ENCODE measurements at regions not wholly inside any gene's neighbourhood (a gene's known extent, or its start where the extent isn't known, plus 50 kb on each side); places are given as distances from the start of the nearest gene placed in this dataset.
A peak's percentile ranks its signal among the peaks of the same experiment; 100 is the strongest.

DNA sequence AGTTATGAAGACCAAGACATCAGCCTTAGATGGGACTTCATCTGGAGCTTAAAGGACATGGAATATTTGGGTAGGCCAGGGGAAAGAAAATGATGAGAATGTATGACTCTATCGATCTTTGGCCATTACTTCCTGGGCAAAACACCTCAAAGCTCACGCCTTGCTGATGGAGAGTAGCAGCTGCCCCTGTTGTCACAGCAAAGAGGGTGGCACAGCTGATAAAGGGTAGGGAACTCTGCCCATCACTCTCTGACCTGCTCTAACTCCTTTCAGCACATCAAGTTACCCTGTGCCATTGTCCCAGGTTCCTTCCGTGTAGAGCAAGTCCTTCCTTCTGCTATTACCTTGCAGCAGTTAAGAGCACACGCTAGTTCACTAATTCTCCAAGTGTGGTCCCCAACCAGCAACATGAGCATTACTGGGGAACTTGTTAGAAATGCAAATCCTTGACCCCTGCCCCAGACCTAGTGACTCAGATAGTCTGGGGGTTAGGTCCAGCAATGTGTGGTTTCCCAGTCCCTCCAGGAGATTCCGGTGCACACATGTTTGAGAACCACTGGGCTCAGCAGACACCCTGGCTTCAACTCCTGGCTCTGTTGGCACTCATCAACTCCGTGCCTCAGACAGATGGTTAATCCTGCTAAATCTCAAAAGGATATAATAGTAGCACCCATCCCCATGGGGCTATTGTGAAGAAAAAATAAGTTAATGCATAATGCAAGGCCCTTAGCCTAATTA is 93.7 kb upstream of the EEA1 start:
- Mint-ChIP-seq H3K36me3 (peaks cover 2% of the 10 kb centered on the region), H3K4me1 (peaks cover 0 to 3% (median 0%) of the 10 kb centered on the region in 3 donors), H3K27me3 (no peaks in the 10 kb centered on the region), H3K4me3 (no peak overlapping the region), H3K9me3 (no peaks in the 10 kb centered on the region), H3K27ac (no peak overlapping the region)

DNA sequence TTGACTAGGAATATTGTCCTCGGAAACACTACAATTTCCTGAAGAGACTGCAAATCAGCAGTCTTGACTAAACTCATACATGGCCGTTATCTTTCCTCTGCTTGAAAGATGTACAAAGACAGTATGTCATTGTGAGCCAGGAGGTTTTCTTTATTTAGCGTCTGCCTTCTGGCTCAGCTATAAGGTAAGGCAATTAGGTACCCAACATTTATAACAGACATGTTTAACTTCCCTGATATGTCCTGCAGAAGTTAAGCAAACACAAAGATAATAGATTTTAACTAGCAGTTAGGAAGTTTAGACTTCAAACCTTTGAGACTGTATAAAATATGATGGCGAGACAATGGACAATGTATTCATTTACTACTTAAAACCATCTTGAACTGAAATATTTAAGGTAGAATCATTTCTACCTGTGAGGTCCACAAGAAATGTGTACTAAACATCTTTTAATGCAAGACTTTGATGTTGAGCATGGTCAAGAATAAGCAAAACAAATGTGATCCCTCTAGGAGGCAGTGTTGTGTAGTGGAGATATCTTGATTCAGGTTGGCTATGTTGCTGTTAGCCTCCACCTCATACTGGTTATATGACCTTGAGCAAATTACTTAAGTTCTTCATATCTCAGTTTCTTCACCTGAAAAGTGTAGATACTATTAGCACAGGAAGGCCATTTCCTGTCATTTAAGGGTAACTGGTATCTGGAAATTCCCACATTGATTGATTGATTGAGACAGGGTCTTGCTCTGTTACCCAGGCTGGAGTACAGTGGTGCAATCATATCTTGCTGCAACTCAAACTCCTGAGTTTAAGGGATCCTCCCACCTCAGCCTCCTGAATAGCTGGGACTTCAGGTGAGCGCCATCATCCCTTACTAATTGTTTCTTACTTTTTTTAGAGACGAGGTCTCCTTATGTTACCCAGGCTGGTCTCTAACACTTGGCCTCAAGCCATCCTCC is 96.3 kb upstream of the EEA1 start:
- H3K27ac Mint-ChIP-seq = no peak overlapping the region
- H3K27me3 Mint-ChIP-seq = no peaks in the 10 kb centered on the region
- H3K4me3 Mint-ChIP-seq = no peak overlapping the region
- H3K36me3 Mint-ChIP-seq = no peaks in the 10 kb centered on the region
- H3K4me1 Mint-ChIP-seq = peaks cover 0 to 3% (median 0%) of the 10 kb centered on the region in 3 donors
- no peaks in the 10 kb centered on the region for H3K9me3 Mint-ChIP-seq

DNA sequence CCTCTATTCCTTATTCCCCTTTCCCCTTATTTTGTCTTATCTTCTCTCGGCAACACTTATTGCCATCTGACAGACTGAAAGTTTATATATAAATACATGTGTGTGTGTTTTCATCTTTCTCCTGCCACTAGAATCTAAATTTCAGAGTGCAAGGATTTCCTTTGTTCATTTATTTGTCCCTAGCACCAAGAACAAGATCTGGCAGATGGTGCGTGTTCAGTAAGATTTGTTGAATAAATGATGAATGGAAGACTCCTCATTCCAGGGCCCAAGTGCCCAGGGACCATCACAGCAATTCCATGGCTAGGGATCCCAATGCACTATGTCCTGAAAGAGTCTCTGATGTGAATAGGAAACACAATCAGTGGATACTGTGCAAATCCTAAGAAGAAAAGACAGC is 97.9 kb upstream of the EEA1 start:
- Mint-ChIP-seq H3K4me3 (no peak overlapping the region), H3K36me3 (no peaks in the 10 kb centered on the region), H3K4me1 (peaks cover 0 to 3% (median 0%) of the 10 kb centered on the region in 3 donors), H3K9me3 (peaks cover 0 to 1% (median 0%) of the 10 kb centered on the region in 3 donors), H3K27ac (no peak overlapping the region), H3K27me3 (no peaks in the 10 kb centered on the region)

DNA sequence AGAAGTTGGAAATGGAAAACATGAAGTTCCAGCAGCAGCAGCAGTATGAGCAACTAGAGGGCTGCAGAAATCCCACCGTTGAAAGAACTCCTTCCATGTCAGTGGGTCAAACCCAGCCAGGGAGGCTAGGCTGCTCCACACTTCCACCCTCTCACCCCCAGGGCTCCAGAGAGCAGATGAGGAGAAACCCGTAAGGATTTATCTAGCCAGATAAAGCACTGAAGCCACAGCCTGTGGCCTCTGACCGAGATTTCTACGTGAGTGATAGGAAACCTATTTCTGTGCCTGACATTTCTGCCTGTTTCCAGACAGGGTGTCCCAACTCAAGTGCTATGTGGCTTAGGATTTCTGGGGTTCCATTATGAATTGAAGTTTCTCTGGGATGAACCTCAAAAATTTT is 100.0 kb upstream of the EEA1 start:
- H3K9me3 Mint-ChIP-seq = peaks cover 0 to 1% (median 0%) of the 10 kb centered on the region in 3 donors

DNA sequence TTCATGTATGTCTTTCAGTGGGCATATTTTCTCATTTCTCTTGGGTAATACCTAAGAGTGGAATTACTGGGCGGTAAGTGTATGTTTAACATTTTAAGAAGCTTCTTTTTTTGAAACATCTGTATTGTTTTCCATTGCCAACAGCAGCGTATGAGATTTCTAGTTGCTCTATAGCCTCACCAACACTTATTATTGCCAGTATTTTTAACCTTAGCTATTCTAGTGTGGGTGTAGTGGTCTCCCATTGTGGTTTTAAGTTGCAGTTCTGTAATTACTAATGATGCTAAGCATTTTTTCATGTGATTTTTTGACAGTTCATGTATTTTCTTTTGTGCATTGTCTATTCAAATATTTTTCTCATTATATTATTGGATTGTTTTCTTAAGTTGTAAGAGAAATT is 101.9 kb upstream of the EEA1 start:
- no peak overlapping the region for H3K4me3 Mint-ChIP-seq
- H3K27me3 Mint-ChIP-seq = no peaks in the 10 kb centered on the region
- H3K4me1 Mint-ChIP-seq = no peaks in the 10 kb centered on the region
- no peaks in the 10 kb centered on the region for H3K36me3 Mint-ChIP-seq
- peaks cover 0 to 1% (median 0%) of the 10 kb centered on the region in 3 donors for H3K9me3 Mint-ChIP-seq
- no peak overlapping the region for H3K27ac Mint-ChIP-seq

More for the DNA sequence above, 100.0 kb upstream of the EEA1 start:
- Mint-ChIP-seq H3K27me3 (no peaks in the 10 kb centered on the region), H3K27ac (no peak overlapping the region), H3K36me3 (no peaks in the 10 kb centered on the region), H3K4me3 (no peak overlapping the region), H3K4me1 (peaks cover 0 to 3% (median 0%) of the 10 kb centered on the region in 3 donors)

DNA sequence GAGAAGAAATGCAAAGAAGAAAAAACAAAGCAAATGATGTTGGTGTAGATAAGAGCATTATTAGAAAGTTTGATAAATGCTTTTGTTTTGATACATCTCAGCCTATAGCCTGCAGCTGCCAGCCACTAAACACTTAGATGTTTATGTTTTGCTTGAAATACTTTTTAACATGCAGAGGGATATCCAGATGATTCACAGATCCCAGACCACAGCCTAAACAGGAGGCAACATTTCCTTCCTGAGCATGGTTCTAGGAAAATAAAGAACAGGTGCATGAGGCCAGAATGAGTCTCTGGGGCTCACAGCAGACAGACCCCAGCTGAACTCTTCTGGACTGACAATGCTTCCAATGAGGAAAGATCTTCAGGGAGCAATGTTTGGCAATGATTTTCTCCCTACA is 103.7 kb upstream of the EEA1 start:
- Mint-ChIP-seq H3K4me1 (no peaks in the 10 kb centered on the region), H3K36me3 (no peaks in the 10 kb centered on the region), H3K27me3 (no peaks in the 10 kb centered on the region), H3K4me3 (no peak overlapping the region), H3K27ac (no peak overlapping the region), H3K9me3 (peaks cover 0 to 1% (median 0%) of the 10 kb centered on the region in 3 donors)

DNA sequence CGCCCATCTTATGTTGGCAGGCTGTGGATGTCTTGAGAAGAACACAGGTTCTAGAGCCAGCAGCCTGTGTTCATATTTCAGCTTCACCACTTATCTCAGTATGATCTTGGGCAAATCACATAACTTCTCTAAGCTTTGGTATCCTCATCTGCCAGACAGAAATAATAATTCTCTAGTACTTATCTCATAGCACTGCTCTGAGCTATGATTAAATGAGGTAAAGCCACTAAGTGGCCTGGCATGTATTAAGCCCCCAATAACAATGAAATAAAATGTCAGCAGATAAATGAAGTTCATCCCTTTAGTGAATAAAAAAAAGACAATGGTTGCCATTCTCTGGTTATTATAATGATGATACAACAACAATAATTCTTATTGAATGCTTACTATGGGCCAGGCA is 104.9 kb upstream of the EEA1 start:
- Mint-ChIP-seq H3K27ac (no peak overlapping the region), H3K9me3 (peaks cover 0 to 1% (median 0%) of the 10 kb centered on the region in 3 donors), H3K4me3 (no peak overlapping the region), H3K27me3 (no peaks in the 10 kb centered on the region), H3K4me1 (no peaks in the 10 kb centered on the region), H3K36me3 (no peaks in the 10 kb centered on the region)

DNA sequence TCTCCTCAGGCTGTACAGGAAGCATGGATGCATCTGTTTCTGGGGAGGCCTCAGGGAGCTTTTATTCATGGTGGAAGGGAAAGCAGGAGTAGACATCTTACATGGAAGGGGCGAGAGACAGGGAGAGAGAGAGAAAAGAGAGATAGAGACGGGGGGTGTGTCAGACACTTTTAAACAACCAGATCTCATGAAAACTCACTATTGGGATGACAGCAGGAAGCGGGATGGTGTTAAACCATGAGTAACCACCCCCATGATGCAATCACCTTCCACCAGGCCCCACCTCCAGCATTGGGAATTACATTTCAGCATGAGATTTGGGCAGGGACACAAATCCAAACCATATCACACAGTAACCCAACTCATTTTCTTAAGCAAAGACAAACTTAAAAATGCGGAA is 110.0 kb upstream of the EEA1 start:
- Mint-ChIP-seq H3K4me3 (no peak overlapping the region), H3K27ac (no peak overlapping the region), H3K4me1 (peaks cover 0 to 3% (median 0%) of the 10 kb centered on the region in 3 donors), H3K9me3 (no peaks in the 10 kb centered on the region), H3K27me3 (no peaks in the 10 kb centered on the region), H3K36me3 (peaks cover 3% of the 10 kb centered on the region)

DNA sequence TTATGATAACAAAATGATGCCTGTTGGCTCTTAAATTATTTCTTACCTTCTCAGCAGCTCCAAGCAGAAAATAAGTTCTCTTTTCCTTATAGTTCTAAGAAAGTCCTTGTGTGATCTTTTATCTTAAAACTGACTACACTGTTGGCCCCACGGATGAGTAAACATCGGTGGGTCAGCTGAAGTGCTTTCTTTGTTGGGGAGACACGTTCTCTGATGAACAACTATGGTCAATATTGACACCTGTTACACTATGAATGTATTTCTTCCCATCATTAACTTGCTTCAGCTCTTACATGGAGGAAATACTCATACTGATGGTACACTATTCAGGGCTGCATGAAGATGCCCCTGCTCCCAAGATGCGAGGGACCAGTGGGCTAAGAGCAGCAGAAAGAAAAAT is 110.8 kb upstream of the EEA1 start:
- H3K36me3 Mint-ChIP-seq = peaks cover 3% of the 10 kb centered on the region
- H3K9me3 Mint-ChIP-seq = no peaks in the 10 kb centered on the region
- no peaks in the 10 kb centered on the region for H3K27me3 Mint-ChIP-seq
- no peak overlapping the region for H3K27ac Mint-ChIP-seq
- H3K4me1 Mint-ChIP-seq = peaks cover 0 to 3% (median 0%) of the 10 kb centered on the region in 3 donors
- no peak overlapping the region for H3K4me3 Mint-ChIP-seq

DNA sequence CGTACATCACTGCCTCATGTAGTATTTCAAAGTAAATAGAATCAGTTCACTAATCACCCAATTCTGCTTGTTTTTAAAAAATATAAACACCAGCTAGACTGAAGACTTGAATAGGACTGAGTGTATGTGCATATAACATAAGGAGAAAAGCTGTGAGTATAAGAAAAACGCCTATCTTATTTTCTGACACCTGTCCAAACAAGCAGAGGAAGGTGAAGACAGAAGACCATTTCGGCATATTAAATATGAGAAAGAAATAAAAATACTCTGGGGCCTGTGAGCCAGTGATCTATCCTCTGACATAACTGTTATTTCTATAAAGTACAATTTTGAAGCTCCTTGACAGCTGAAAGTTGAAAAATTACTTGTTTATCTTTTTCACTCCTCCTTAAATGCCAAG is 111.3 kb upstream of the EEA1 start:
- Mint-ChIP-seq H3K4me1 (peaks cover 0 to 3% (median 0%) of the 10 kb centered on the region in 3 donors), H3K36me3 (peaks cover 3% of the 10 kb centered on the region), H3K27ac (no peak overlapping the region), H3K9me3 (no peaks in the 10 kb centered on the region), H3K4me3 (no peak overlapping the region), H3K27me3 (no peaks in the 10 kb centered on the region)

DNA sequence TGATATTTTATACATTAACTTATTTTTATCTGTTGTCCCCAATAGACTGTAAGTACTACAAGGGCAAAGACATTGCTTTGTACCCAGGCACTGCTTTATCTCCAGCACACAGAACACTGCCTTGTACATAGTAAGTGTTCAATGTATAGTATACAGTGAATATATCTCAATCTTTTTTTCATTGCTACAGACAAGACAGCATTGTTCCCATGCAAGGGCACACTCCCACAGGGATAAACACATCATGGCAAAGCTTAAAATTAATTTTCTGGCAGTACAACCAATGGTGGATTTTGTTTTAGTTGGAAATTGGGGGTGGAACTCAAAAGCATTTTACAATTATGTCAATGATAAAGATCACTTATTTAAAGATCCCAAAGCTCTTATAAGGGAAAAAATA is 112.3 kb upstream of the EEA1 start:
- no peak overlapping the region for H3K27ac Mint-ChIP-seq
- peaks cover 3% of the 10 kb centered on the region for H3K36me3 Mint-ChIP-seq
- H3K9me3 Mint-ChIP-seq = no peaks in the 10 kb centered on the region
- peaks cover 0 to 3% (median 0%) of the 10 kb centered on the region in 3 donors for H3K4me1 Mint-ChIP-seq
- H3K27me3 Mint-ChIP-seq = no peaks in the 10 kb centered on the region
- H3K4me3 Mint-ChIP-seq = no peak overlapping the region

DNA sequence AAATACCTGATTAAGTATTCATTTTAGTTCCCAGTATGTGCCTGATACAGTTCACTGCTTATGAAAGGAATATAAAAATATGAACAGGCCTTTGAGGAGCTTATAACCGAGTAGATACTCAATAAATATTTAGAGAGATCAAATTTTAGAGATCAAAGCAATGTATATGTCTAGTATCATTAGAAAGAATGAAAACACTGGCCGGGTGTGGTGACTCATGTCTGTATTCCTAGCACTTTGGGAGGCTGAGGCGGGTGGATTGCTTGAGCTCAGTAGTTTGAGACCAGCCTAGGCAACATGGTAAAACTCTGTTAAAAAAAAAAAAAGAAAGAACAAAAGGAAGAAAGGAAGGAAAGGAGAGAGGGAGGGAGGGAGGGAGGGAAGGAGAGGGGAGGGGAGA is 113.2 kb upstream of the EEA1 start:
- Mint-ChIP-seq H3K9me3 (no peaks in the 10 kb centered on the region), H3K36me3 (peaks cover 3% of the 10 kb centered on the region), H3K4me1 (peaks cover 0 to 3% (median 0%) of the 10 kb centered on the region in 3 donors), H3K27me3 (no peaks in the 10 kb centered on the region), H3K27ac (no peak overlapping the region), H3K4me3 (no peak overlapping the region)

DNA sequence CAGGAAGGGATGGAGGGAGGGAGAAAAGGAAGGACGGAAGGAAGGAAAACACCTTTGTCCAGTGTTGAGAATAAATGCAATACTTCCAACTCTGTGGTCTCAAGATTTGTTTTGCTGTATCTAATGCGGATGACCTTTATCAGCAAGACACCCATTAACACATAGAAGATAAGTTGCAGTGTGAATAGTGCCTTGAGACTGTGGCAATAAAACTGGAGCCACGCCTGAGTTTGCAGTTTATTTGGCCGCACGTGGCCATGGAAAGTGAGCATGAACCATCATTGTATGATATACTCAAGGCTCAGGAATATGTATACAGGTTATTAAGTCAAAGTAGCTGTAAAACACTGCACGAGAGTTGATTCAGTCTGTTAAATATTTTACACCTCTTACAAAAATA is 113.6 kb upstream of the EEA1 start:
- Mint-ChIP-seq H3K4me1 (peaks cover 0 to 3% (median 0%) of the 10 kb centered on the region in 3 donors), H3K36me3 (peaks cover 3% of the 10 kb centered on the region), H3K4me3 (no peak overlapping the region), H3K27me3 (no peaks in the 10 kb centered on the region), H3K27ac (no peak overlapping the region), H3K9me3 (no peaks in the 10 kb centered on the region)

DNA sequence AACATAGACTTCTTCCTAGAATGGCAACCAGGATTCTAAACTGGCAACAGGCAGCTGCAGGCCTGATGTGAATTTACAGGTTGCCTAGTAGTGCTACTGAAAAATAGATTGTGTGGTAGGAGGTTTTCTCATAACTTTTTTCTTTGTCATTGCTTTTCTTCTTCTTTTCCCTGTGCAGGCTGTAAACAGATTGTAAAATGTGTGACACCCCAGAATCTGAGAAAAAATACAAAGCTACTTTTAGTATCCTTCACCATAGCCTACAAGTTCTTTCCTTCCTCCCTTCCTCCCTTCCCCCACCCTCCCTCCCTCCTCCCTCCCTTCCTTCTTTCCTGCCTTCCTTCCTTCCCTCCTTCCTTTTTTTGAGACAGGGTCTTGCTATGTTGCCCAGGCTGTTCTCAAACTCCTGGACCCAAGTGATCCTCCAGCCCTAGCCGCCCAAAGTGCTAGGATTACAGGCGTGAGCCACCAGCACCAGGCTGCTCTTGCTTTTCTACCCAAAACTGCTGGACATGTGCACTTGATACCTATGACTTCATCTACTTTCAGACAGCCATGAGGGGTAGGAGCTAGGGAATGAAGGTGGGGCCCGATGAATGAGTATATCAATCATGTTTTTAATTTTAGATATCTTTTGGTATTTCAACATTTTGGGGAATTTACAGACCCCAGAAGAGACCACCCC is 114.2 kb upstream of the EEA1 start:
- no peaks in the 10 kb centered on the region for H3K9me3 Mint-ChIP-seq
- no peak overlapping the region for H3K27ac Mint-ChIP-seq
- no peak overlapping the region for H3K4me3 Mint-ChIP-seq
- H3K27me3 Mint-ChIP-seq = no peaks in the 10 kb centered on the region
- peaks cover 3% of the 10 kb centered on the region for H3K36me3 Mint-ChIP-seq
- peaks cover 0 to 3% (median 0%) of the 10 kb centered on the region in 3 donors for H3K4me1 Mint-ChIP-seq

DNA sequence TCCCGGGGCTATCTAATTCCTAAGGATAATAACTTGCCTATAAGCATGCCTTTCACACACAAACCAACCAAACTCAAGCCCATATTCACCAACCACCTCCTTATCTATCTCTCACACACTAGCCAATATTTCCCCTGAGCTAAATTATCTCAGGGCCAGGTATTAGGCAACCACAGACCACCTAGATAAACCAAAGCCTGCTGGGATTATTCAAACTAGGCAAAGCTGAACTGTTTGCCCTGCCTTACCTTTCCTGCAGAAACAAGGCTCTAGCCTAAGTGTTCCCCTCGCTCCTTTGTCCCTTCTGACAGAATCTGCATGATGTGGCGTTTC is 114.7 kb upstream of the EEA1 start:
- Mint-ChIP-seq H3K4me1 (peaks cover 0 to 3% (median 0%) of the 10 kb centered on the region in 3 donors), H3K27ac (no peak overlapping the region), H3K4me3 (peak overlapping the region in 1 of 4 donors; percentile 20), H3K27me3 (no peaks in the 10 kb centered on the region), H3K9me3 (no peaks in the 10 kb centered on the region), H3K36me3 (peaks cover 3% of the 10 kb centered on the region)

Measured in IgD-negative memory B cell (primary cell).